K562 (cell line): ENCODE measurements at regions not wholly inside any gene's neighbourhood (a gene's known extent, or its start where the extent isn't known, plus 50 kb on each side); places are given as distances from the start of the nearest gene placed in this dataset.

Source experiments
- ETV1 ChIP-seq: fragments of 450-650 bp; conservative IDR thresholded peaks from 2 replicates; pipeline ENCODE4 v1.6.1; 2016; ENCODE audit warnings: missing genetic modification characterization, control low read depth, low read depth, missing compliant biosample characterization
- FOXK1 ChIP-seq: sonication (generic); formaldehyde crosslinking; IDR thresholded peaks from 2 replicates; pipeline ENCODE4 v1.8.0; 2022; ENCODE audit warnings: missing genetic modification reagents, mild to moderate bottlenecking, borderline replicate concordance
- FOXK2 ChIP-seq, 2 experiments: fragments of 450-650 bp; IDR thresholded peaks in 1 of 2; conservative IDR thresholded peaks in 1 of 2; 2 replicates each; pipeline ENCODE4 v1.6.1; 2016; ENCODE audit warnings: low read depth in 2 of 2, mild to moderate bottlenecking in 1 of 2
- GABPB2 ChIP-seq: fragments of 250-450 bp; sonication (Bioruptor Pico); conservative IDR thresholded peaks from 2 replicates; pipeline ENCODE4 v1.5.1; 2021; ENCODE audit warnings: mild to moderate bottlenecking
- HCFC1 ChIP-seq: IDR thresholded peaks from 2 replicates; pipeline ENCODE4 v1.6.1; 2012; ENCODE audit warnings: low read depth, low read length, improper control_type of control experiment
- HDGF ChIP-seq: fragments of 450-650 bp; IDR thresholded peaks from 2 replicates; pipeline ENCODE4 v1.6.1; 2016
- HNRNPK ChIP-seq: fragments of 200-400 bp; formaldehyde crosslinking; IDR thresholded peaks from one replicate; pipeline ENCODE4 v1.6.1; 2018; ENCODE audit warnings: mild to moderate bottlenecking, low read depth, low read length; ENCODE audit not compliant: poor library complexity, severe bottlenecking
- KAT7 ChIP-seq: sonication (generic); formaldehyde crosslinking; IDR thresholded peaks from 2 replicates; pipeline ENCODE4 v1.8.0; 2022; ENCODE audit warnings: missing genetic modification reagents, mild to moderate bottlenecking, borderline replicate concordance
- L3MBTL2 ChIP-seq: fragments of 450-650 bp; IDR thresholded peaks from 2 replicates; pipeline ENCODE4 v1.6.1; 2016; ENCODE audit warnings: mild to moderate bottlenecking, moderate library complexity
- MTA1 ChIP-seq: fragments of 450-650 bp; IDR thresholded peaks from 2 replicates; pipeline ENCODE4 v1.6.1; 2017; ENCODE audit warnings: borderline replicate concordance
- SAP30 ChIP-seq: fragments of 200-600 bp; sonication (generic); IDR thresholded peaks from 2 replicates; pipeline ENCODE4 v1.6.1; 2012; ENCODE audit warnings: borderline replicate concordance, low read depth, mild to moderate bottlenecking, moderate library complexity, low read length, control low read depth, inconsistent platforms; ENCODE audit not compliant: insufficient read depth, poor library complexity, severe bottlenecking
- ZKSCAN3 ChIP-seq: fragments of 250-450 bp; sonication (Bioruptor Pico); IDR thresholded peaks from 2 replicates; pipeline ENCODE4 v1.4.0; 2020
- ZNF12 ChIP-seq: sonication (generic); formaldehyde crosslinking; IDR thresholded peaks from 2 replicates; pipeline ENCODE4 v1.4.0; 2020; ENCODE audit warnings: mild to moderate bottlenecking, missing genetic modification reagents
- ZNF134 ChIP-seq: fragments of 250-450 bp; sonication (Bioruptor Pico); conservative IDR thresholded peaks from 2 replicates; pipeline ENCODE4 v1.4.0; 2020
- ZNF197 ChIP-seq: fragments of 200-800 bp; sonication (Bioruptor generic); IDR thresholded peaks from 2 replicates; pipeline ENCODE4 v1.6.1; 2016; ENCODE audit warnings: low read depth, missing genetic modification characterization, missing compliant biosample characterization
- TF ChIP-seq, protein P1 (sequence below): fragments of 450-650 bp; IDR thresholded peaks from 2 replicates; pipeline ENCODE4 v1.6.1; 2016; ENCODE audit warnings: mild to moderate bottlenecking, moderate library complexity
- TF ChIP-seq, protein P2 (sequence below): fragments of 250-450 bp; sonication (Bioruptor Pico); IDR thresholded peaks from 2 replicates; pipeline ENCODE4 v1.5.0; 2020; ENCODE audit warnings: mild to moderate bottlenecking, borderline replicate concordance

DNA sequence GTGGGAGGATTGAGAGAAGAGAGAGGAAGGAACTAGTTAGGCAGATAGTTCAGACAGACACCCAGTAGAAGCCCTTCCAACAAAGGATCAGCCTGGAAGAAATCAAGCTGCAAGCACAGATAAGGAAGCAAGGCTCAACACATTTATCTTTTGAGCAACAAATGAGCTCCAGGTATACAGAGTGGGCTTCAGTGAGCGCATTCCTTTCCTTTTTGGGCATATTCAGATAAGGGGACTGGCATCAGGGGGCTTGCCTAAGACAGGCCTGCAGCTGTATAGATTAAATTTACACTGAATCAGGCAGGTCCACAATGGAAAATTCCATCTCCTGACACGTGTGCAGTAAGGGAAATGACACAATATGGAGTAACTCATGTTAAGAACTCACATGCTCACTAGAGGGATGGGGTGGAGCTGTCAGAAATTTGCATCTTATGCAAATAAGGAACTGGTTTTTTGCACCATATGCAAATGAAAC is 147.2 kb downstream of the AKR1D1 start (continued):
- TF ChIP-seq, protein P1, sequence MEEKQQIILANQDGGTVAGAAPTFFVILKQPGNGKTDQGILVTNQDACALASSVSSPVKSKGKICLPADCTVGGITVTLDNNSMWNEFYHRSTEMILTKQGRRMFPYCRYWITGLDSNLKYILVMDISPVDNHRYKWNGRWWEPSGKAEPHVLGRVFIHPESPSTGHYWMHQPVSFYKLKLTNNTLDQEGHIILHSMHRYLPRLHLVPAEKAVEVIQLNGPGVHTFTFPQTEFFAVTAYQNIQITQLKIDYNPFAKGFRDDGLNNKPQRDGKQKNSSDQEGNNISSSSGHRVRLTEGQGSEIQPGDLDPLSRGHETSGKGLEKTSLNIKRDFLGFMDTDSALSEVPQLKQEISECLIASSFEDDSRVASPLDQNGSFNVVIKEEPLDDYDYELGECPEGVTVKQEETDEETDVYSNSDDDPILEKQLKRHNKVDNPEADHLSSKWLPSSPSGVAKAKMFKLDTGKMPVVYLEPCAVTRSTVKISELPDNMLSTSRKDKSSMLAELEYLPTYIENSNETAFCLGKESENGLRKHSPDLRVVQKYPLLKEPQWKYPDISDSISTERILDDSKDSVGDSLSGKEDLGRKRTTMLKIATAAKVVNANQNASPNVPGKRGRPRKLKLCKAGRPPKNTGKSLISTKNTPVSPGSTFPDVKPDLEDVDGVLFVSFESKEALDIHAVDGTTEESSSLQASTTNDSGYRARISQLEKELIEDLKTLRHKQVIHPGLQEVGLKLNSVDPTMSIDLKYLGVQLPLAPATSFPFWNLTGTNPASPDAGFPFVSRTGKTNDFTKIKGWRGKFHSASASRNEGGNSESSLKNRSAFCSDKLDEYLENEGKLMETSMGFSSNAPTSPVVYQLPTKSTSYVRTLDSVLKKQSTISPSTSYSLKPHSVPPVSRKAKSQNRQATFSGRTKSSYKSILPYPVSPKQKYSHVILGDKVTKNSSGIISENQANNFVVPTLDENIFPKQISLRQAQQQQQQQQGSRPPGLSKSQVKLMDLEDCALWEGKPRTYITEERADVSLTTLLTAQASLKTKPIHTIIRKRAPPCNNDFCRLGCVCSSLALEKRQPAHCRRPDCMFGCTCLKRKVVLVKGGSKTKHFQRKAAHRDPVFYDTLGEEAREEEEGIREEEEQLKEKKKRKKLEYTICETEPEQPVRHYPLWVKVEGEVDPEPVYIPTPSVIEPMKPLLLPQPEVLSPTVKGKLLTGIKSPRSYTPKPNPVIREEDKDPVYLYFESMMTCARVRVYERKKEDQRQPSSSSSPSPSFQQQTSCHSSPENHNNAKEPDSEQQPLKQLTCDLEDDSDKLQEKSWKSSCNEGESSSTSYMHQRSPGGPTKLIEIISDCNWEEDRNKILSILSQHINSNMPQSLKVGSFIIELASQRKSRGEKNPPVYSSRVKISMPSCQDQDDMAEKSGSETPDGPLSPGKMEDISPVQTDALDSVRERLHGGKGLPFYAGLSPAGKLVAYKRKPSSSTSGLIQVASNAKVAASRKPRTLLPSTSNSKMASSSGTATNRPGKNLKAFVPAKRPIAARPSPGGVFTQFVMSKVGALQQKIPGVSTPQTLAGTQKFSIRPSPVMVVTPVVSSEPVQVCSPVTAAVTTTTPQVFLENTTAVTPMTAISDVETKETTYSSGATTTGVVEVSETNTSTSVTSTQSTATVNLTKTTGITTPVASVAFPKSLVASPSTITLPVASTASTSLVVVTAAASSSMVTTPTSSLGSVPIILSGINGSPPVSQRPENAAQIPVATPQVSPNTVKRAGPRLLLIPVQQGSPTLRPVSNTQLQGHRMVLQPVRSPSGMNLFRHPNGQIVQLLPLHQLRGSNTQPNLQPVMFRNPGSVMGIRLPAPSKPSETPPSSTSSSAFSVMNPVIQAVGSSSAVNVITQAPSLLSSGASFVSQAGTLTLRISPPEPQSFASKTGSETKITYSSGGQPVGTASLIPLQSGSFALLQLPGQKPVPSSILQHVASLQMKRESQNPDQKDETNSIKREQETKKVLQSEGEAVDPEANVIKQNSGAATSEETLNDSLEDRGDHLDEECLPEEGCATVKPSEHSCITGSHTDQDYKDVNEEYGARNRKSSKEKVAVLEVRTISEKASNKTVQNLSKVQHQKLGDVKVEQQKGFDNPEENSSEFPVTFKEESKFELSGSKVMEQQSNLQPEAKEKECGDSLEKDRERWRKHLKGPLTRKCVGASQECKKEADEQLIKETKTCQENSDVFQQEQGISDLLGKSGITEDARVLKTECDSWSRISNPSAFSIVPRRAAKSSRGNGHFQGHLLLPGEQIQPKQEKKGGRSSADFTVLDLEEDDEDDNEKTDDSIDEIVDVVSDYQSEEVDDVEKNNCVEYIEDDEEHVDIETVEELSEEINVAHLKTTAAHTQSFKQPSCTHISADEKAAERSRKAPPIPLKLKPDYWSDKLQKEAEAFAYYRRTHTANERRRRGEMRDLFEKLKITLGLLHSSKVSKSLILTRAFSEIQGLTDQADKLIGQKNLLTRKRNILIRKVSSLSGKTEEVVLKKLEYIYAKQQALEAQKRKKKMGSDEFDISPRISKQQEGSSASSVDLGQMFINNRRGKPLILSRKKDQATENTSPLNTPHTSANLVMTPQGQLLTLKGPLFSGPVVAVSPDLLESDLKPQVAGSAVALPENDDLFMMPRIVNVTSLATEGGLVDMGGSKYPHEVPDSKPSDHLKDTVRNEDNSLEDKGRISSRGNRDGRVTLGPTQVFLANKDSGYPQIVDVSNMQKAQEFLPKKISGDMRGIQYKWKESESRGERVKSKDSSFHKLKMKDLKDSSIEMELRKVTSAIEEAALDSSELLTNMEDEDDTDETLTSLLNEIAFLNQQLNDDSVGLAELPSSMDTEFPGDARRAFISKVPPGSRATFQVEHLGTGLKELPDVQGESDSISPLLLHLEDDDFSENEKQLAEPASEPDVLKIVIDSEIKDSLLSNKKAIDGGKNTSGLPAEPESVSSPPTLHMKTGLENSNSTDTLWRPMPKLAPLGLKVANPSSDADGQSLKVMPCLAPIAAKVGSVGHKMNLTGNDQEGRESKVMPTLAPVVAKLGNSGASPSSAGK, result peak; percentile 44; the same call in 1 of the 2 replicates
- no peak for TF ChIP-seq HNRNPK
- no peak for TF ChIP-seq HCFC1
- TF ChIP-seq ZNF197 (CRISPR knock-in tag), result no peak
- TF ChIP-seq KAT7 (CRISPR knock-in tag), result no peak
- no peak for TF ChIP-seq ZNF12
- TF ChIP-seq ZNF134 (CRISPR knock-in tag), result peak; percentile 54; the same call in 1 of the 2 replicates
- no peak for TF ChIP-seq HDGF
- TF ChIP-seq, protein P2, sequence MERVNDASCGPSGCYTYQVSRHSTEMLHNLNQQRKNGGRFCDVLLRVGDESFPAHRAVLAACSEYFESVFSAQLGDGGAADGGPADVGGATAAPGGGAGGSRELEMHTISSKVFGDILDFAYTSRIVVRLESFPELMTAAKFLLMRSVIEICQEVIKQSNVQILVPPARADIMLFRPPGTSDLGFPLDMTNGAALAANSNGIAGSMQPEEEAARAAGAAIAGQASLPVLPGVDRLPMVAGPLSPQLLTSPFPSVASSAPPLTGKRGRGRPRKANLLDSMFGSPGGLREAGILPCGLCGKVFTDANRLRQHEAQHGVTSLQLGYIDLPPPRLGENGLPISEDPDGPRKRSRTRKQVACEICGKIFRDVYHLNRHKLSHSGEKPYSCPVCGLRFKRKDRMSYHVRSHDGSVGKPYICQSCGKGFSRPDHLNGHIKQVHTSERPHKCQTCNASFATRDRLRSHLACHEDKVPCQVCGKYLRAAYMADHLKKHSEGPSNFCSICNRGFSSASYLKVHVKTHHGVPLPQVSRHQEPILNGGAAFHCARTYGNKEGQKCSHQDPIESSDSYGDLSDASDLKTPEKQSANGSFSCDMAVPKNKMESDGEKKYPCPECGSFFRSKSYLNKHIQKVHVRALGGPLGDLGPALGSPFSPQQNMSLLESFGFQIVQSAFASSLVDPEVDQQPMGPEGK (CRISPR knock-in tag), result no peak
- TF ChIP-seq SAP30, result no peak
- TF ChIP-seq ZKSCAN3, result no peak
- TF ChIP-seq L3MBTL2, result 0 out of 2 replicates have a peak, but pooled peaks have one; percentile 15
- no peak for TF ChIP-seq FOXK2 (conservative IDR thresholded peaks at IDR 0.05 in 1 of 2, IDR thresholded peaks at IDR 0.05 in 1 of 2; ENCODE audit: low read depth in 2 of 2)
- no peak for TF ChIP-seq FOXK1 (CRISPR knock-in tag)
- TF ChIP-seq ETV1 (tag), result peak; percentile 56
- TF ChIP-seq GABPB2 (CRISPR knock-in tag), result no peak
- TF ChIP-seq MTA1, result no peak
